Hematopoietic multipotent progenitor cell treated with erythropoietin and hydrocortisone succinate and interleukin-3 and kit ligand, for 4 days (in vitro differentiated cells): ENCODE measurements at regions not wholly inside any gene's neighbourhood (a gene's known extent, or its start where the extent isn't known, plus 50 kb on each side); places are given as distances from the start of the nearest gene placed in this dataset.

Experiments
- DNase-seq: peaks from one replicate; pipeline ENCODE4 v3.0.0-alpha.2; 2015

GRCh38 chr17:15036238-15036637, 228.9 kb downstream of the PMP22 start:
- DNase-seq = no peak

- DNase-seq = no peak
These were observed 233.2 kb downstream of the PMP22 start for GRCh38 chr17:15031975-15032374.

- DNase-seq = no peak
These were observed 235.7 kb downstream of the PMP22 start for GRCh38 chr17:15029469-15029868.

- DNase-seq = no peak
These were observed 237.3 kb downstream of the PMP22 start for GRCh38 chr17:15027853-15028252.

- DNase-seq = no peak
These were observed 239.0 kb downstream of the PMP22 start for GRCh38 chr17:15026088-15026487.

GRCh38 chr17:15023589-15024336, 241.4 kb downstream of the PMP22 start:
- DNase-seq = no peak

- no peak for DNase-seq
These were observed 246.0 kb downstream of the PMP22 start for GRCh38 chr17:15019158-15019557.

- DNase-seq = no peak
These were observed 252.7 kb downstream of the PMP22 start for GRCh38 chr17:15012351-15012980.

GRCh38 chr17:15009087-15009486, 256.0 kb downstream of the PMP22 start:
- DNase-seq = no peak

GRCh38 chr17:15007147-15007553, 258.0 kb downstream of the PMP22 start:
- no peak for DNase-seq

GRCh38 chr17:15006421-15007128, 258.6 kb downstream of the PMP22 start:
- no peak for DNase-seq

GRCh38 chr17:15000661-15001060, 264.5 kb downstream of the PMP22 start:
- DNase-seq = no peak

GRCh38 chr17:14997290-14997689, 267.8 kb downstream of the PMP22 start:
- no peak for DNase-seq

- DNase-seq = no peak
These were observed 279.0 kb downstream of the PMP22 start for GRCh38 chr17:14986127-14986526.

GRCh38 chr17:14972844-14973243, 292.3 kb downstream of the PMP22 start:
- no peak for DNase-seq

- no peak for DNase-seq
These were observed 294.1 kb downstream of the PMP22 start for GRCh38 chr17:14971054-14971453.

GRCh38 chr17:14959106-14959648, 305.9 kb downstream of the PMP22 start:
- no peak for DNase-seq

GRCh38 chr17:14953405-14953804, 311.7 kb downstream of the PMP22 start:
- no peak for DNase-seq

- no peak for DNase-seq
These were observed 314.4 kb downstream of the PMP22 start for GRCh38 chr17:14950686-14951085.

- no peak for DNase-seq
These were observed 314.9 kb downstream of the PMP22 start for GRCh38 chr17:14950216-14950615.

GRCh38 chr17:14947671-14948070, 317.5 kb downstream of the PMP22 start:
- no peak for DNase-seq

- DNase-seq = no peak
These were observed 318.6 kb downstream of the PMP22 start for GRCh38 chr17:14946481-14946880.

- no peak for DNase-seq
These were observed 322.5 kb downstream of the PMP22 start for GRCh38 chr17:14942526-14943190.
